ENCODE measurements at regions not wholly inside any gene's neighbourhood (a gene's known extent, or its start where the extent isn't known, plus 50 kb on each side); places are given as distances from the start of the nearest gene placed in this dataset.

GRCh38 chr5:143652108-143652700 lies 159.8 kb upstream of the HMHB1 start:
- Histone ChIP-seq H3K79me1 (ENCODE audit: insufficient read depth, low read depth, low read length, poor library complexity, severe bottlenecking) (no peaks in the 10 kb centered on the region), H4K20me1 (ENCODE audit: control insufficient read depth, insufficient read depth, insufficient read length) (no peaks in the 10 kb centered on the region), H2BK120ac (ENCODE audit: low read depth, low read length, poor library complexity, severe bottlenecking) (no peak overlapping the region), H3K18ac (ENCODE audit: insufficient read length, low read depth, low read length) (no peak overlapping the region), H3T11ph (ENCODE audit: low read length) (no peak overlapping the region), H4K5ac (ENCODE audit: insufficient read length, low read depth, low read length) (no peak overlapping the region), H2BK12ac (ENCODE audit: insufficient read length, low read depth, low read length) (no peak overlapping the region), H3K23me2 (ENCODE audit: insufficient read length, low read depth, low read length, poor library complexity, severe bottlenecking) (no peaks in the 10 kb centered on the region), H2AK5ac (ENCODE audit: insufficient read length, low read length) (no peak overlapping the region), H3K4me2 (ENCODE audit: insufficient read depth, insufficient read length, low read length) (no peak overlapping the region), H2AFZ (ENCODE audit: low read length) (no peak overlapping the region), H3K27ac (ENCODE audit: insufficient read length, low read depth, low read length) (no peak overlapping the region), H2BK5ac (ENCODE audit: insufficient read length, low read length) (no peak overlapping the region), H3K14ac (ENCODE audit: insufficient read depth, low read length) (no peak overlapping the region), H3K27me3 (ENCODE audit: insufficient read depth, low read length) (no peaks in the 10 kb centered on the region), H4K91ac (ENCODE audit: insufficient read length, low read depth, low read length) (no peak overlapping the region), H3K4me1 (ENCODE audit: insufficient read depth, low read length) (no peaks in the 10 kb centered on the region), H3K9ac (ENCODE audit: extremely low read depth, insufficient read length, low read length) (no peak overlapping the region), H3K79me2 (ENCODE audit: insufficient read depth, low read length) (no peaks in the 10 kb centered on the region), H3K4ac (ENCODE audit: low read depth, low read length) (no peak overlapping the region), H2BK20ac (ENCODE audit: low read depth, low read length, poor library complexity, severe bottlenecking) (no peak overlapping the region), H4K8ac (replicated peaks; ENCODE audit: insufficient read length, low read depth, low read length) (no peak overlapping the region), H2BK15ac (ENCODE audit: low read depth, low read length) (no peak overlapping the region), H3K23ac (ENCODE audit: insufficient read length, low read depth, low read length) (no peak overlapping the region), H3K9me3 (ENCODE audit: control insufficient read depth, low read depth, low read length) (no peaks in the 10 kb centered on the region), H3K56ac (ENCODE audit: insufficient read length, low read depth, low read length) (no peak overlapping the region)
- no peaks in the 10 kb centered on the region for H3K36me3 Mint-ChIP-seq (ENCODE audit: insufficient read depth in 1 of 3, low read depth in 3 of 3)
- H3K27me3 Mint-ChIP-seq (ENCODE audit: low read depth) = no peaks in the 10 kb centered on the region
- no peak for TF ChIP-seq CTCF (conservative IDR thresholded peaks at IDR 0.05)
- H3K9me3 Mint-ChIP-seq = no peaks in the 10 kb centered on the region
- no peak for DNase-seq
- WGBS (ENCODE audit: extremely low coverage, insufficient read length, low lambda C conversion rate) = no CpG with 5 or more reads among the region's 3 CpGs
- H3K4me3 Mint-ChIP-seq = no peak overlapping the region
- no peak overlapping the region for H3K27ac Mint-ChIP-seq
- H3K4me1 Mint-ChIP-seq = no peaks in the 10 kb centered on the region

Measured in H9 (cell line).